BLaER1 (cell line): ENCODE measurements at regions not wholly inside any gene's neighbourhood (a gene's known extent, or its start where the extent isn't known, plus 50 kb on each side); places are given as distances from the start of the nearest gene placed in this dataset.

Experiments used
- H3K27ac ChIP-seq: shearing (Covaris generic); formaldehyde crosslinking; 2 replicates; pipeline ENCODE4 v1.8.1; 2022
- H3K27me3 ChIP-seq: shearing (Covaris generic); formaldehyde crosslinking; 2 replicates; pipeline ENCODE4 v1.8.1; 2022
- H3K36me3 ChIP-seq: shearing (Covaris generic); formaldehyde crosslinking; 2 replicates; pipeline ENCODE4 v1.8.1; 2022
- H3K4me1 ChIP-seq: shearing (Covaris generic); formaldehyde crosslinking; 2 replicates; pipeline ENCODE4 v1.8.1; 2022
- H3K4me2 ChIP-seq: shearing (Covaris generic); formaldehyde crosslinking; 2 replicates; pipeline ENCODE4 v1.8.1; 2022
- H3K4me3 ChIP-seq: shearing (Covaris generic); formaldehyde crosslinking; 2 replicates; pipeline ENCODE4 v1.8.1; 2022
- H3K9ac ChIP-seq: shearing (Covaris generic); formaldehyde crosslinking; 2 replicates; pipeline ENCODE4 v1.8.1; 2022
- H3K9me3 ChIP-seq: shearing (Covaris generic); formaldehyde crosslinking; 2 replicates; pipeline ENCODE4 v1.8.1; 2022
- H4K20me1 ChIP-seq: shearing (Covaris generic); formaldehyde crosslinking; 2 replicates; pipeline ENCODE4 v1.8.1; 2022
- Cebpa-rat ChIP-seq: shearing (Covaris generic); IDR thresholded peaks from 2 replicates; pipeline ENCODE4 v1.8.1; 2022

- Histone ChIP-seq H3K4me2 (no peak overlapping the region), H3K36me3 (no peaks in the 10 kb centered on the region), H3K4me1 (no peaks in the 10 kb centered on the region), H3K9ac (no peak overlapping the region), H3K27ac (no peak overlapping the region), H3K9me3 (peaks cover 19% of the 10 kb centered on the region), H3K4me3 (no peak overlapping the region), H4K20me1 (no peaks in the 10 kb centered on the region), H3K27me3 (no peaks in the 10 kb centered on the region)
- no peak for TF ChIP-seq Cebpa-rat
Measured at GRCh38 chr3:34988296-34988695, 651.0 kb upstream of the ARPP21 start.

- no peak overlapping the region for H3K4me2 ChIP-seq
- no peaks in the 10 kb centered on the region for H3K36me3 ChIP-seq
- H3K9ac ChIP-seq: no peak overlapping the region
- no peak overlapping the region for H3K27ac ChIP-seq
- TF ChIP-seq Cebpa-rat: no peak
- no peak overlapping the region for H3K4me3 ChIP-seq
- no peaks in the 10 kb centered on the region for H3K27me3 ChIP-seq
- no peaks in the 10 kb centered on the region for H3K4me1 ChIP-seq
- no peaks in the 10 kb centered on the region for H4K20me1 ChIP-seq
- no peaks in the 10 kb centered on the region for H3K9me3 ChIP-seq
Measured at GRCh38 chr3:34995796-34996430, 643.4 kb upstream of the ARPP21 start.

GRCh38 chr3:34998902-34999301 is 640.4 kb upstream of the ARPP21 start:
- Histone ChIP-seq H4K20me1 (no peaks in the 10 kb centered on the region), H3K36me3 (no peaks in the 10 kb centered on the region), H3K27me3 (no peaks in the 10 kb centered on the region), H3K4me3 (no peak overlapping the region), H3K9ac (no peak overlapping the region), H3K9me3 (no peaks in the 10 kb centered on the region), H3K4me1 (no peaks in the 10 kb centered on the region), H3K4me2 (no peak overlapping the region), H3K27ac (no peak overlapping the region)
- TF ChIP-seq Cebpa-rat: no peak

- Histone ChIP-seq H3K9me3 (no peaks in the 10 kb centered on the region), H3K4me1 (no peaks in the 10 kb centered on the region), H3K4me3 (no peak overlapping the region), H3K36me3 (no peaks in the 10 kb centered on the region), H3K27ac (no peak overlapping the region), H3K4me2 (no peak overlapping the region), H3K9ac (no peak overlapping the region), H4K20me1 (no peaks in the 10 kb centered on the region), H3K27me3 (no peaks in the 10 kb centered on the region)
- TF ChIP-seq Cebpa-rat: no peak
Measured at GRCh38 chr3:35012214-35012613, 627.1 kb upstream of the ARPP21 start.

GRCh38 chr3:35028157-35028556 is 611.2 kb upstream of the ARPP21 start:
- no peak overlapping the region for H3K4me2 ChIP-seq
- H4K20me1 ChIP-seq: no peaks in the 10 kb centered on the region
- no peaks in the 10 kb centered on the region for H3K27me3 ChIP-seq
- no peak overlapping the region for H3K27ac ChIP-seq
- H3K9ac ChIP-seq: no peak overlapping the region
- H3K36me3 ChIP-seq: no peaks in the 10 kb centered on the region
- H3K9me3 ChIP-seq: peaks cover 33% of the 10 kb centered on the region
- H3K4me3 ChIP-seq: no peak overlapping the region
- TF ChIP-seq Cebpa-rat: no peak
- no peaks in the 10 kb centered on the region for H3K4me1 ChIP-seq

GRCh38 chr3:35042210-35042991 is 596.9 kb upstream of the ARPP21 start:
- Histone ChIP-seq H3K27me3 (no peaks in the 10 kb centered on the region), H3K4me1 (no peaks in the 10 kb centered on the region), H3K4me2 (no peak overlapping the region), H3K9ac (no peak overlapping the region), H4K20me1 (no peaks in the 10 kb centered on the region), H3K27ac (no peak overlapping the region), H3K36me3 (no peaks in the 10 kb centered on the region), H3K4me3 (no peak overlapping the region), H3K9me3 (no peaks in the 10 kb centered on the region)
- TF ChIP-seq Cebpa-rat: no peak

- Histone ChIP-seq H3K9me3 (no peaks in the 10 kb centered on the region), H3K4me1 (no peaks in the 10 kb centered on the region), H3K27me3 (no peaks in the 10 kb centered on the region), H4K20me1 (no peaks in the 10 kb centered on the region), H3K4me3 (no peak overlapping the region), H3K4me2 (no peak overlapping the region), H3K9ac (no peak overlapping the region), H3K27ac (no peak overlapping the region), H3K36me3 (no peaks in the 10 kb centered on the region)
- no peak for TF ChIP-seq Cebpa-rat
Measured at GRCh38 chr3:35043040-35043439, 596.3 kb upstream of the ARPP21 start.

GRCh38 chr3:35044190-35044589 is 595.1 kb upstream of the ARPP21 start:
- H4K20me1 ChIP-seq: no peaks in the 10 kb centered on the region
- no peaks in the 10 kb centered on the region for H3K36me3 ChIP-seq
- no peak overlapping the region for H3K4me3 ChIP-seq
- no peak overlapping the region for H3K27ac ChIP-seq
- H3K9ac ChIP-seq: no peak overlapping the region
- H3K27me3 ChIP-seq: no peaks in the 10 kb centered on the region
- no peak overlapping the region for H3K4me2 ChIP-seq
- no peaks in the 10 kb centered on the region for H3K4me1 ChIP-seq
- no peaks in the 10 kb centered on the region for H3K9me3 ChIP-seq
- no peak for TF ChIP-seq Cebpa-rat

- H3K27me3 ChIP-seq: no peaks in the 10 kb centered on the region
- no peak overlapping the region for H3K4me2 ChIP-seq
- no peaks in the 10 kb centered on the region for H3K9me3 ChIP-seq
- no peaks in the 10 kb centered on the region for H4K20me1 ChIP-seq
- H3K36me3 ChIP-seq: no peaks in the 10 kb centered on the region
- no peak for TF ChIP-seq Cebpa-rat
- no peak overlapping the region for H3K4me3 ChIP-seq
- no peaks in the 10 kb centered on the region for H3K4me1 ChIP-seq
- H3K27ac ChIP-seq: no peak overlapping the region
- no peak overlapping the region for H3K9ac ChIP-seq
Measured at GRCh38 chr3:35045118-35045517, 594.2 kb upstream of the ARPP21 start.

GRCh38 chr3:35064761-35065160 is 574.6 kb upstream of the ARPP21 start:
- no peak overlapping the region for H3K9ac ChIP-seq
- no peaks in the 10 kb centered on the region for H3K9me3 ChIP-seq
- H3K36me3 ChIP-seq: no peaks in the 10 kb centered on the region
- H3K4me3 ChIP-seq: no peak overlapping the region
- no peak overlapping the region for H3K4me2 ChIP-seq
- TF ChIP-seq Cebpa-rat: no peak
- H4K20me1 ChIP-seq: no peaks in the 10 kb centered on the region
- no peaks in the 10 kb centered on the region for H3K4me1 ChIP-seq
- H3K27me3 ChIP-seq: no peaks in the 10 kb centered on the region
- H3K27ac ChIP-seq: no peak overlapping the region

GRCh38 chr3:35065891-35066290 is 573.4 kb upstream of the ARPP21 start:
- H3K4me2 ChIP-seq: no peak overlapping the region
- no peak overlapping the region for H3K27ac ChIP-seq
- no peaks in the 10 kb centered on the region for H3K4me1 ChIP-seq
- H3K27me3 ChIP-seq: no peaks in the 10 kb centered on the region
- TF ChIP-seq Cebpa-rat: no peak
- no peaks in the 10 kb centered on the region for H3K9me3 ChIP-seq
- no peak overlapping the region for H3K4me3 ChIP-seq
- no peaks in the 10 kb centered on the region for H4K20me1 ChIP-seq
- H3K36me3 ChIP-seq: no peaks in the 10 kb centered on the region
- no peak overlapping the region for H3K9ac ChIP-seq
